ENCODE measurements at regions not wholly inside any gene's neighbourhood (a gene's known extent, or its start where the extent isn't known, plus 50 kb on each side); places are given as distances from the start of the nearest gene placed in this dataset.
A peak's percentile ranks its signal among the peaks of the same experiment; 100 is the strongest.

GRCh38 chr1:60402216-60402615 is 328.6 kb upstream of the C1orf87 start:
- no peak overlapping the region for H3T11ph ChIP-seq (ENCODE audit: low read length)
- H3K4me1 Mint-ChIP-seq = no peaks in the 10 kb centered on the region
- H3K4ac ChIP-seq (ENCODE audit: low read depth, low read length) = no peak overlapping the region
- H3K23me2 ChIP-seq (ENCODE audit: insufficient read length, low read depth, low read length, poor library complexity, severe bottlenecking) = no peaks in the 10 kb centered on the region
- no peak overlapping the region for H3K23ac ChIP-seq (ENCODE audit: insufficient read length, low read depth, low read length)
- H3K79me1 ChIP-seq (ENCODE audit: insufficient read depth, low read depth, low read length, poor library complexity, severe bottlenecking) = no peaks in the 10 kb centered on the region
- H4K5ac ChIP-seq (ENCODE audit: insufficient read length, low read depth, low read length) = no peak overlapping the region
- no peak overlapping the region for H4K91ac ChIP-seq (ENCODE audit: insufficient read length, low read depth, low read length)
- H3K27ac Mint-ChIP-seq = peak overlapping the region in 1 of 3 experiments; percentile 62; a peak in 1 of 7 replicates
- no peaks in the 10 kb centered on the region for H3K9me3 ChIP-seq (ENCODE audit: control insufficient read depth, low read depth, low read length)
- no peak overlapping the region for H2BK20ac ChIP-seq (ENCODE audit: low read depth, low read length, poor library complexity, severe bottlenecking)
- H3K14ac ChIP-seq (ENCODE audit: insufficient read depth, low read length) = no peak overlapping the region
- no peaks in the 10 kb centered on the region for H4K20me1 ChIP-seq (ENCODE audit: control insufficient read depth, insufficient read depth, insufficient read length)
- no peak for TF ChIP-seq CTCF (conservative IDR thresholded peaks at IDR 0.05)
- no peak overlapping the region for H2AK5ac ChIP-seq (ENCODE audit: insufficient read length, low read length)
- no peaks in the 10 kb centered on the region for H3K4me1 ChIP-seq (ENCODE audit: insufficient read depth, low read length)
- no peak overlapping the region for H3K27ac ChIP-seq (ENCODE audit: insufficient read length, low read depth, low read length)
- WGBS (ENCODE audit: extremely low coverage, insufficient read length, low lambda C conversion rate) = no CpG with 5 or more reads among the region's 3 CpGs
- H2BK12ac ChIP-seq (ENCODE audit: insufficient read length, low read depth, low read length) = no peak overlapping the region
- H3K9me3 Mint-ChIP-seq = no peaks in the 10 kb centered on the region; a peak in 2 of 5 replicates
- no peak overlapping the region for H3K56ac ChIP-seq (ENCODE audit: insufficient read length, low read depth, low read length)
- H2BK120ac ChIP-seq (ENCODE audit: low read depth, low read length, poor library complexity, severe bottlenecking) = no peak overlapping the region
- H3K9ac ChIP-seq (ENCODE audit: extremely low read depth, insufficient read length, low read length) = no peak overlapping the region
- no peak for DNase-seq
- H3K79me2 ChIP-seq (ENCODE audit: insufficient read depth, low read length) = no peaks in the 10 kb centered on the region
- no peak overlapping the region for H4K8ac ChIP-seq (replicated peaks; ENCODE audit: insufficient read length, low read depth, low read length)
- no peak overlapping the region for H3K4me3 Mint-ChIP-seq
- H2BK5ac ChIP-seq (ENCODE audit: insufficient read length, low read length) = no peak overlapping the region
- H2BK15ac ChIP-seq (ENCODE audit: low read depth, low read length) = no peak overlapping the region
- no peak overlapping the region for H3K4me2 ChIP-seq (ENCODE audit: insufficient read depth, insufficient read length, low read length)
- H3K27me3 ChIP-seq (ENCODE audit: insufficient read depth, low read length) = no peaks in the 10 kb centered on the region
- no peaks in the 10 kb centered on the region for H3K36me3 Mint-ChIP-seq (ENCODE audit: insufficient read depth in 1 of 3, low read depth in 3 of 3)
- H2AFZ ChIP-seq (ENCODE audit: low read length) = no peak overlapping the region
- no peaks in the 10 kb centered on the region for H3K27me3 Mint-ChIP-seq (ENCODE audit: low read depth)
- no peak overlapping the region for H3K18ac ChIP-seq (ENCODE audit: insufficient read length, low read depth, low read length)
